H1 (cell line): ENCODE measurements at regions not wholly inside any gene's neighbourhood (a gene's known extent, or its start where the extent isn't known, plus 50 kb on each side); places are given as distances from the start of the nearest gene placed in this dataset.

Experiments used
- CTCF ChIA-PET: fragments of 300-600 bp; sonication (Branson Sonifier 250); formaldehyde crosslinking; loops from one replicate; lab custom pipeline; 2021; ENCODE audit not compliant: partially characterized antibody; lab: Charles Lee
- POLR2A ChIA-PET: fragments of 300-600 bp; sonication (Branson Sonifier 250); formaldehyde crosslinking; loops from one replicate; lab custom pipeline; 2021; ENCODE audit warnings: inconsistent platforms; ENCODE audit not compliant: partially characterized antibody; lab: Charles Lee
- DNase-seq, 2 experiments: peaks; one replicate each; pipeline versions ENCODE4 v3.0.0 to v3.0.0-alpha.2; 2010 to 2022; ENCODE audit warnings: low spot score in 2 of 2, low read depth in 1 of 2, mixed read lengths in 1 of 2
- FAIRE-seq: peaks from 2 replicates; lab custom pipeline; 2011; peaks lifted over from hg19 to GRCh38; lab: Jason Lieb, UNC
- H2AFZ ChIP-seq: 2 replicates; pipeline ENCODE4 v1.8.1; 2012; ENCODE audit warnings: low read length, inconsistent platforms
- H2AK5ac ChIP-seq: 2 replicates; pipeline ENCODE4 v1.6.1; 2013; ENCODE audit warnings: low read depth, low read length
- H2BK120ac ChIP-seq: replicated peaks from 2 replicates; pipeline ENCODE3; 2013; ENCODE audit warnings: low read depth, low read length, inconsistent platforms
- H2BK12ac ChIP-seq: 2 replicates; pipeline ENCODE4 v1.6.1; 2013; ENCODE audit warnings: low read depth, low read length
- H2BK15ac ChIP-seq: 2 replicates; pipeline ENCODE4 v1.6.1; 2013; ENCODE audit warnings: low read length
- H2BK20ac ChIP-seq: 2 replicates; pipeline ENCODE4 v1.6.1; 2013; ENCODE audit warnings: low read length
- H2BK5ac ChIP-seq: 2 replicates; pipeline ENCODE4 v1.6.1; 2013; ENCODE audit warnings: low read depth, low read length
- H3K14ac ChIP-seq: 2 replicates; pipeline ENCODE4 v1.6.1; 2013; ENCODE audit warnings: inconsistent platforms; ENCODE audit not compliant: insufficient read length
- H3K18ac ChIP-seq: 2 replicates; pipeline ENCODE4 v1.6.1; 2013; ENCODE audit warnings: low read length; ENCODE audit errors: extremely low read depth
- H3K23ac ChIP-seq: 2 replicates; pipeline ENCODE4 v1.6.1; 2013; ENCODE audit warnings: inconsistent platforms; ENCODE audit not compliant: insufficient read length
- H3K23me2 ChIP-seq: 2 replicates; pipeline ENCODE4 v1.6.1; 2013; ENCODE audit warnings: low read depth, low read length
- H3K27ac ChIP-seq: 2 replicates; pipeline ENCODE4 v1.6.1; 2011; ENCODE audit warnings: low read depth, low read length, inconsistent platforms
- H3K27me3 ChIP-seq, 4 experiments: replicated peaks in 1 of 4; 1 replicate in 1 of 4; 2 replicates in 3 of 4; pipeline versions ENCODE4 v1.6.1 to v1.8.1; 2011 to 2013; ENCODE audit warnings: low read length in 3 of 4, mild to moderate bottlenecking in 3 of 4, inconsistent platforms in 2 of 4, mixed read lengths in 2 of 4, moderate library complexity in 1 of 4; ENCODE audit not compliant: control insufficient read depth in 3 of 4, insufficient read depth in 3 of 4; ENCODE audit errors: extremely low read depth in 1 of 4
- H3K36me3 ChIP-seq, 4 experiments: 2 replicates each; pipeline versions ENCODE4 v1.6.1 to v1.8.1; 2011 to 2013; ENCODE audit warnings: mild to moderate bottlenecking in 4 of 4, low read length in 3 of 4, moderate library complexity in 2 of 4, control low read depth in 1 of 4, inconsistent platforms in 1 of 4; ENCODE audit not compliant: insufficient read depth in 4 of 4, control insufficient read depth in 2 of 4
- H3K4ac ChIP-seq: replicated peaks from 2 replicates; pipeline ENCODE3; 2013; ENCODE audit warnings: low read length, low read depth, mixed read lengths, inconsistent platforms; ENCODE audit not compliant: insufficient read length
- H3K4me1 ChIP-seq, 4 experiments: replicated peaks in 1 of 4; 1 replicate in 1 of 4; 2 replicates in 3 of 4; pipeline versions ENCODE4 v1.6.1 to v1.8.1; 2011 to 2013; ENCODE audit warnings: low read length in 3 of 4, inconsistent platforms in 2 of 4, mixed read lengths in 1 of 4; ENCODE audit not compliant: insufficient read depth in 4 of 4, control insufficient read depth in 3 of 4
- H3K4me2 ChIP-seq, 2 experiments: 2 replicates each; pipeline versions ENCODE4 v1.6.1 to v1.8.1; 2011 to 2013; ENCODE audit warnings: low read depth in 2 of 2, low read length in 2 of 2, control low read depth in 1 of 2, inconsistent platforms in 1 of 2, mild to moderate bottlenecking in 1 of 2; ENCODE audit not compliant: insufficient read depth in 1 of 2
- H3K4me3 ChIP-seq, 4 experiments: fragments of 200-600, 300-600 bp in 1 of 4; sonication (generic), shearing (Covaris generic), sonication (Bioruptor Twin) in 1 of 4; 2 replicates each; pipeline versions ENCODE4 v1.5.1 to v1.8.1; 2011 to 2016; ENCODE audit warnings: low read length in 4 of 4, low read depth in 3 of 4, control low read depth in 2 of 4, inconsistent platforms in 2 of 4, mild to moderate bottlenecking in 2 of 4, mixed read lengths in 1 of 4, moderate library complexity in 1 of 4; ENCODE audit not compliant: insufficient read depth in 2 of 4; ENCODE audit errors: extremely low read depth in 1 of 4
- H3K56ac ChIP-seq: replicated peaks from 2 replicates; pipeline ENCODE3; 2013; ENCODE audit warnings: low read depth, mild to moderate bottlenecking, mixed read lengths, low read length, inconsistent platforms; ENCODE audit not compliant: insufficient read length
- H3K79me1 ChIP-seq: 2 replicates; pipeline ENCODE4 v1.6.1; 2013; ENCODE audit warnings: low read depth, low read length, control low read depth
- H3K79me2 ChIP-seq, 2 experiments: 2 replicates each; pipeline versions ENCODE4 v1.6.1 to v1.8.1; 2012 to 2013; ENCODE audit warnings: low read length in 2 of 2, mild to moderate bottlenecking in 2 of 2, inconsistent platforms in 1 of 2; ENCODE audit not compliant: insufficient read depth in 2 of 2, control insufficient read depth in 1 of 2
- H3K9ac ChIP-seq, 4 experiments: replicated peaks in 1 of 4; 1 replicate in 1 of 4; 2 replicates in 3 of 4; pipeline versions ENCODE4 v1.6.1 to v1.8.1; 2011 to 2013; ENCODE audit warnings: low read depth in 3 of 4, low read length in 3 of 4, control low read depth in 2 of 4, mild to moderate bottlenecking in 2 of 4, moderate library complexity in 2 of 4, inconsistent platforms in 1 of 4; ENCODE audit errors: extremely low read depth in 1 of 4
- H3K9me3 ChIP-seq, 2 experiments: 2 replicates each; pipeline versions ENCODE4 v1.6.1 to v1.8.1; 2012 to 2013; ENCODE audit warnings: mild to moderate bottlenecking in 2 of 2, moderate library complexity in 2 of 2, control low read depth in 1 of 2, inconsistent platforms in 1 of 2, low read depth in 1 of 2, low read length in 1 of 2, mixed read lengths in 1 of 2; ENCODE audit not compliant: insufficient read depth in 2 of 2
- H4K20me1 ChIP-seq, 2 experiments: replicated peaks in 1 of 2; 2 replicates each; pipeline versions ENCODE3 to v1.8.1; 2011 to 2013; ENCODE audit warnings: inconsistent platforms in 2 of 2, low read length in 2 of 2, mild to moderate bottlenecking in 1 of 2; ENCODE audit not compliant: insufficient read depth in 2 of 2, control insufficient read depth in 1 of 2
- H4K5ac ChIP-seq: 2 replicates; pipeline ENCODE4 v1.6.1; 2013; ENCODE audit warnings: low read length, low read depth, mixed read lengths, inconsistent platforms; ENCODE audit not compliant: insufficient read length
- H4K8ac ChIP-seq: 2 replicates; pipeline ENCODE4 v1.8.0; 2013; ENCODE audit warnings: mild to moderate bottlenecking, moderate library complexity, low read length, inconsistent platforms; ENCODE audit not compliant: insufficient read depth; ENCODE audit errors: extremely low read depth
- H4K91ac ChIP-seq: replicated peaks from 2 replicates; pipeline ENCODE3; 2013; ENCODE audit warnings: low read length, mixed read lengths, inconsistent platforms; ENCODE audit not compliant: insufficient read length
- EP300 ChIP-seq, 2 experiments: IDR thresholded peaks; 1 replicate in 1 of 2; 2 replicates in 1 of 2; pipeline ENCODE4 v1.6.1; 2011 to 2012; ENCODE audit warnings: low read depth in 2 of 2, low read length in 2 of 2, mild to moderate bottlenecking in 2 of 2, borderline replicate concordance in 1 of 2, inconsistent platforms in 1 of 2, moderate library complexity in 1 of 2
- JUN ChIP-seq: IDR thresholded peaks from 2 replicates; pipeline ENCODE4 v1.6.1; 2011; ENCODE audit warnings: low read depth, mild to moderate bottlenecking, improper control_type of control experiment, low read length
- KDM1A ChIP-seq: fragments of 200-600, 300-600 bp; sonication (generic); IDR thresholded peaks from 2 replicates; pipeline ENCODE4 v1.7.1; 2016; ENCODE audit warnings: mild to moderate bottlenecking, low read length, borderline replicate concordance
- MAFK ChIP-seq: IDR thresholded peaks from 2 replicates; pipeline ENCODE4 v1.6.1; 2012; ENCODE audit warnings: low read depth, mild to moderate bottlenecking, improper control_type of control experiment, low read length
- RNF2 ChIP-seq: fragments of 200-900, 300-1000 bp; sonication (generic); IDR thresholded peaks from 2 replicates; pipeline ENCODE4 v1.7.1; 2016; ENCODE audit warnings: borderline replicate concordance, low read depth, mild to moderate bottlenecking, antibody characterized with exemption, low read length; ENCODE audit not compliant: poor library complexity, severe bottlenecking; ENCODE audit errors: missing control alignments
- RXRA ChIP-seq: IDR thresholded peaks from 2 replicates; pipeline ENCODE4 v1.6.1; 2011; ENCODE audit warnings: low read depth, mild to moderate bottlenecking, low read length, moderate library complexity; ENCODE audit not compliant: insufficient read depth
- SP4 ChIP-seq: IDR thresholded peaks from 2 replicates; pipeline ENCODE4 v1.6.1; 2012; ENCODE audit warnings: low read length, inconsistent platforms
- SRF ChIP-seq: IDR thresholded peaks from 2 replicates; pipeline ENCODE4 v1.6.1; 2011; ENCODE audit warnings: mild to moderate bottlenecking, low read depth, low read length, moderate library complexity
- TBP ChIP-seq: IDR thresholded peaks from 2 replicates; pipeline ENCODE4 v1.6.1; 2011; ENCODE audit warnings: low read depth, low read length, improper control_type of control experiment
- WGBS, 2 experiments: shearing (Covaris generic) in 1 of 2; methylation state at CpG; one replicate each; pipeline versions ENCODE4 v1.1.6 to v1.1.7; 2013 to 2015; ENCODE audit warnings: low lambda C conversion rate in 2 of 2, mixed read lengths in 2 of 2, inconsistent platforms in 1 of 2, low coverage in 1 of 2, missing lambda C conversion rate in 1 of 2; ENCODE audit not compliant: insufficient replicate concordance in 2 of 2, insufficient coverage in 1 of 2, insufficient read length in 1 of 2; ENCODE audit errors: extremely low coverage in 1 of 2, missing lambda C conversion rate in 1 of 2; 5-methylcytosine and 5-hydroxymethylcytosine counted together
- TF ChIP-seq, protein P1 (sequence below): IDR thresholded peaks from 2 replicates; pipeline ENCODE4 v1.6.1; 2011; ENCODE audit warnings: low read length, improper control_type of control experiment

DNA sequence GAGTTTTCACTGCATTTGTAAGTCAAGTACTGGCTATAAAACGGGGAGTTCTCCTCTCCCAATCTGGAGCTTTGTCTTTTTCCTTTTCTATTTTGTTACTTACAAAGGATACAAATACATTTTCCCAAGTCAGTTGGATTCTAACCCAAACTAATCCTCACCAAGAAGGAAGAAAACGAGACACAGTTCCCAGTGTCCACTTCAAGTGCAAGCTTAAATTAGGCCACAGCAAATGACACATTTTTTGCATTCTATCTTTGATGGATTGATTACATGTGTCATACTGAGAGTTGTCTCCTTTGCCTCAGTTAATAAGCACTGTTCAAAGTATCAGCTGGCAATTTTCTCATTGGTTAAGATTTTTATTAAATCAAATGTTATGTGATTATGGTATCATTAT, 296.7 kb upstream of the ANO5 start:
- no peak overlapping the region for H3K18ac ChIP-seq
- H4K5ac ChIP-seq: no peak overlapping the region
- no peak for FAIRE-seq
- H2BK12ac ChIP-seq: no peak overlapping the region
- H2BK20ac ChIP-seq: no peak overlapping the region
- H3K79me1 ChIP-seq: no peaks in the 10 kb centered on the region
- H3K27ac ChIP-seq: no peak overlapping the region
- no peak overlapping the region for H2AK5ac ChIP-seq
- ChIA-PET POLR2A (no interaction called here), CTCF (interaction anchor here (0.5 to 2.5 kb wide), 7 partner anchors 8 to 246 kb away, joined by 3 to 15 read pairs (median 4); no protein-coding TSS in a partner anchor)
- H3K56ac ChIP-seq: no peak overlapping the region
- no peaks in the 10 kb centered on the region for H3K4me1 ChIP-seq
- no peak overlapping the region for H4K8ac ChIP-seq
- H2BK120ac ChIP-seq: no peak overlapping the region
- H3K14ac ChIP-seq: no peak overlapping the region
- H3K23ac ChIP-seq: no peak overlapping the region
- WGBS, 2 experiments: 76% methylated on average over 2 of the region's 2 CpGs; no CpG with 5 or more reads in 1 of the 2 experiments
- no peak for DNase-seq
- no peaks in the 10 kb centered on the region for H4K20me1 ChIP-seq
- no peak overlapping the region for H4K91ac ChIP-seq
- no peaks in the 10 kb centered on the region for H3K23me2 ChIP-seq
- H3K36me3 ChIP-seq: no peaks in the 10 kb centered on the region
- no peak overlapping the region for H3K4me2 ChIP-seq
- H3K4me3 ChIP-seq: no peak overlapping the region
- peaks cover 0 to 1% (median 0%) of the 10 kb centered on the region in 4 experiments; a peak in 1 of 7 replicates for H3K27me3 ChIP-seq
- H3K9me3 ChIP-seq: no peaks in the 10 kb centered on the region
- no peak overlapping the region for H2BK5ac ChIP-seq
- no peak overlapping the region for H3K4ac ChIP-seq
- H2AFZ ChIP-seq: no peak overlapping the region
- H2BK15ac ChIP-seq: no peak overlapping the region
- TF ChIP-seq RXRA: no peak
- TF ChIP-seq, protein P1, sequence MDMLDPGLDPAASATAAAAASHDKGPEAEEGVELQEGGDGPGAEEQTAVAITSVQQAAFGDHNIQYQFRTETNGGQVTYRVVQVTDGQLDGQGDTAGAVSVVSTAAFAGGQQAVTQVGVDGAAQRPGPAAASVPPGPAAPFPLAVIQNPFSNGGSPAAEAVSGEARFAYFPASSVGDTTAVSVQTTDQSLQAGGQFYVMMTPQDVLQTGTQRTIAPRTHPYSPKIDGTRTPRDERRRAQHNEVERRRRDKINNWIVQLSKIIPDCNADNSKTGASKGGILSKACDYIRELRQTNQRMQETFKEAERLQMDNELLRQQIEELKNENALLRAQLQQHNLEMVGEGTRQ: no peak
- no peak for TF ChIP-seq KDM1A
- no peak for TF ChIP-seq JUN
- no peak for TF ChIP-seq MAFK
- TF ChIP-seq EP300 (IDR thresholded peaks at IDR 0.05; ENCODE audit: borderline replicate concordance in 1 of 2, low read depth in 2 of 2, low read length in 2 of 2): no peak
- no peak for TF ChIP-seq SP4
- TF ChIP-seq SRF: no peak
- TF ChIP-seq RNF2: no peak
- no peak for TF ChIP-seq TBP
- no peak overlapping the region for H3K9ac ChIP-seq
- no peaks in the 10 kb centered on the region for H3K79me2 ChIP-seq
